ENCODE measurements at regions not wholly inside any gene's neighbourhood (a gene's known extent, or its start where the extent isn't known, plus 50 kb on each side); places are given as distances from the start of the nearest gene placed in this dataset.
"Not testable (repeated sequence)": the region's sequence is repeated elsewhere in the genome, so short reads cannot be mapped to it uniquely, and the experiment has no call there.

- H3K27ac ChIP-seq: no peak overlapping the region
- H3K4me3 ChIP-seq: no peak overlapping the region
Observed at GRCh38 chr12:63416788-63417187, 251.5 kb downstream of the DPY19L2 start.

- no peak overlapping the region for H3K4me3 ChIP-seq
- H3K27ac ChIP-seq: no peak overlapping the region
Observed at GRCh38 chr12:63415357-63415756, 252.9 kb downstream of the DPY19L2 start.

- Histone ChIP-seq H3K4me3 (no peak overlapping the region), H3K27ac (no peak overlapping the region)
Observed at GRCh38 chr12:63410197-63410596, 258.1 kb downstream of the DPY19L2 start.

GRCh38 chr12:63406781-63407180 is 255.8 kb upstream of the AVPR1A start:
- no peak overlapping the region for H3K4me3 ChIP-seq
- H3K27ac ChIP-seq: no peak overlapping the region

- Histone ChIP-seq H3K27ac (no peak overlapping the region), H3K4me3 (no peak overlapping the region)
Observed at GRCh38 chr12:63404611-63405010, 253.6 kb upstream of the AVPR1A start.

- Histone ChIP-seq H3K27ac (no peak overlapping the region), H3K4me3 (no peak overlapping the region)
Observed at GRCh38 chr12:63403256-63403655, 252.3 kb upstream of the AVPR1A start.

- H3K4me3 ChIP-seq: no peak overlapping the region
- no peak overlapping the region for H3K27ac ChIP-seq
Observed at GRCh38 chr12:63400718-63401117, 249.7 kb upstream of the AVPR1A start.

- Histone ChIP-seq H3K27ac (no peak overlapping the region), H3K4me3 (no peak overlapping the region)
Observed at GRCh38 chr12:63400318-63400717, 249.3 kb upstream of the AVPR1A start.

GRCh38 chr12:63397807-63398206 is 246.8 kb upstream of the AVPR1A start:
- H3K4me3 ChIP-seq: no peak overlapping the region

GRCh38 chr12:63396135-63396534 is 245.1 kb upstream of the AVPR1A start:
- Histone ChIP-seq H3K27ac (no peak overlapping the region), H3K4me3 (no peak overlapping the region)

More at GRCh38 chr12:63397807-63398206, 246.8 kb upstream of the AVPR1A start:
- H3K27ac ChIP-seq: no peak overlapping the region

GRCh38 chr12:63394983-63395382 is 244.0 kb upstream of the AVPR1A start:
- Histone ChIP-seq H3K27ac (no peak overlapping the region), H3K4me3 (no peak overlapping the region)

GRCh38 chr12:63394349-63394748 is 243.3 kb upstream of the AVPR1A start:
- no peak overlapping the region for H3K4me3 ChIP-seq

GRCh38 chr12:63389211-63389610 is 238.2 kb upstream of the AVPR1A start:
- H3K4me3 ChIP-seq: no peak overlapping the region
- H3K27ac ChIP-seq: no peak overlapping the region

More at GRCh38 chr12:63394349-63394748, 243.3 kb upstream of the AVPR1A start:
- no peak overlapping the region for H3K27ac ChIP-seq

GRCh38 chr12:63387771-63388170 is 236.8 kb upstream of the AVPR1A start:
- Histone ChIP-seq H3K27ac (no peak overlapping the region), H3K4me3 (no peak overlapping the region)

- no peak overlapping the region for H3K4me3 ChIP-seq
- no peak overlapping the region for H3K27ac ChIP-seq
Observed at GRCh38 chr12:63382930-63383329, 231.9 kb upstream of the AVPR1A start.

- H3K4me3 ChIP-seq: no peak overlapping the region
- no peak overlapping the region for H3K27ac ChIP-seq
Observed at GRCh38 chr12:63362791-63363190, 211.8 kb upstream of the AVPR1A start.

- H3K4me3 ChIP-seq: no peak overlapping the region
- H3K27ac ChIP-seq: no peak overlapping the region
Observed at GRCh38 chr12:63362166-63362565, 211.2 kb upstream of the AVPR1A start.

GRCh38 chr12:63354969-63355368 is 204.0 kb upstream of the AVPR1A start:
- no peak overlapping the region for H3K4me3 ChIP-seq
- H3K27ac ChIP-seq: no peak overlapping the region

- Histone ChIP-seq H3K4me3 (no peak overlapping the region), H3K27ac (no peak overlapping the region)
Observed at GRCh38 chr12:63353559-63353958, 202.6 kb upstream of the AVPR1A start.

- H3K27ac ChIP-seq: no peak overlapping the region
- H3K4me3 ChIP-seq: no peak overlapping the region
Observed at GRCh38 chr12:63351370-63351769, 200.4 kb upstream of the AVPR1A start.

GRCh38 chr12:63348556-63348955 is 197.6 kb upstream of the AVPR1A start:
- Histone ChIP-seq H3K27ac (no peak overlapping the region), H3K4me3 (no peak overlapping the region)

- not testable (repeated sequence) for H3K27ac ChIP-seq
Observed at GRCh38 chr12:63337158-63337557, 186.2 kb upstream of the AVPR1A start.

GRCh38 chr12:63326260-63326659 is 175.3 kb upstream of the AVPR1A start:
- Histone ChIP-seq H3K4me3 (no peak overlapping the region), H3K27ac (no peak overlapping the region)

More at GRCh38 chr12:63337158-63337557, 186.2 kb upstream of the AVPR1A start:
- not testable (repeated sequence) for H3K4me3 ChIP-seq
